Esophagus (tissue), 2 donors: ENCODE measurements at regions not wholly inside any gene's neighbourhood (a gene's known extent, or its start where the extent isn't known, plus 50 kb on each side); places are given as distances from the start of the nearest gene placed in this dataset.

Experiments used
- H3K27ac ChIP-seq, 2 donors: one replicate each; pipeline ENCODE4 v1.5.1; 2013; ENCODE audit warnings: low read depth in 2 of 2, mild to moderate bottlenecking in 2 of 2, inconsistent platforms in 1 of 2, low read length in 1 of 2, moderate library complexity in 1 of 2
- H3K27me3 ChIP-seq, 2 donors: one replicate each; pipeline ENCODE4 v1.6.1; 2013; ENCODE audit warnings: low read length in 2 of 2, control low read depth in 1 of 2, mild to moderate bottlenecking in 1 of 2; ENCODE audit not compliant: insufficient read depth in 2 of 2, control insufficient read depth in 1 of 2
- H3K36me3 ChIP-seq, 2 donors: one replicate each; pipeline ENCODE4 v1.6.1; 2013; ENCODE audit warnings: low read length in 1 of 2; ENCODE audit not compliant: control insufficient read depth in 2 of 2, insufficient read depth in 2 of 2
- H3K4me1 ChIP-seq, 2 donors: one replicate each; pipeline ENCODE4 v1.6.1; 2013; ENCODE audit warnings: low read length in 1 of 2; ENCODE audit not compliant: control insufficient read depth in 2 of 2, insufficient read depth in 2 of 2
- H3K4me3 ChIP-seq, 2 donors: one replicate each; pipeline ENCODE4 v1.5.1; 2013; ENCODE audit warnings: low read length in 2 of 2, mild to moderate bottlenecking in 2 of 2, low read depth in 1 of 2, moderate library complexity in 1 of 2
- H3K9me3 ChIP-seq, 2 donors: one replicate each; pipeline ENCODE4 v1.6.1; 2013; ENCODE audit warnings: mild to moderate bottlenecking in 2 of 2, low read depth in 1 of 2, low read length in 1 of 2, moderate library complexity in 1 of 2; ENCODE audit not compliant: control insufficient read depth in 2 of 2, insufficient read depth in 1 of 2
- WGBS, 2 donors: extraction: QIAGEN DNeasy Blood & Tissue Kit; methylation state at CpG; one replicate each; pipeline ENCODE4 v1.1.7; 2013; 5-methylcytosine and 5-hydroxymethylcytosine counted together
- donor health status: healthy with polysubstance abuse.
- donor health status: Bipolar disorder and iron deficiency.

GRCh38 chr5:61981886-61982285 is 324.1 kb upstream of the KIF2A start:
- 74 to 77% methylated on average over 6 of the region's 6 CpGs for WGBS, 2 donors
- H3K9me3 ChIP-seq, result no peaks in the 10 kb centered on the region
- no peaks in the 10 kb centered on the region for H3K4me1 ChIP-seq
- H3K27me3 ChIP-seq, result no peaks in the 10 kb centered on the region
- H3K4me3 ChIP-seq, result no peak overlapping the region
- no peaks in the 10 kb centered on the region for H3K36me3 ChIP-seq
- H3K27ac ChIP-seq, result no peak overlapping the region

DNA sequence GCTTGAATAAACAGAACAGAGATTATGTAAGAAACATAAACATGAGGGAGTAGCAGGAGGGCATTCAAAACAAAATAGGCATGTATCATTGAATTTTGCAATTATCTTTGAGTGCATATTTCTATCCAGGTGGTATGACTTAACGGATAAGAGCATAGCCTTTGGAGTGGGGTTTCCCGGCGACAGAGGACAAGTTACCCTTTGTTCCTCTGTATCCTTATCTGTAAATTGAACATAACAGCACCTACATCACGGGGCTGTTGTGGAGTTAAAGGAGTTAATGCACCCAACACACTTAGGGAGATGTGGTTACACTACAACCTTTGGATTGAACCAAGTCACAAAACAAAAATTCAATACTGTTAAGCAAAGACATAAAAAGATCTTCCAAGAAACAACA is 314.6 kb upstream of the KIF2A start:
- Histone ChIP-seq H3K27me3 (no peaks in the 10 kb centered on the region), H3K4me3 (no peak overlapping the region), H3K36me3 (no peaks in the 10 kb centered on the region), H3K27ac (no peak overlapping the region), H3K9me3 (no peaks in the 10 kb centered on the region), H3K4me1 (no peaks in the 10 kb centered on the region)
- 73 to 74% methylated on average over 4 of the region's 4 CpGs for WGBS, 2 donors

GRCh38 chr5:61991866-61992265 is 314.1 kb upstream of the KIF2A start:
- H3K9me3 ChIP-seq, result no peaks in the 10 kb centered on the region
- no peak overlapping the region for H3K4me3 ChIP-seq
- no peaks in the 10 kb centered on the region for H3K36me3 ChIP-seq
- H3K27me3 ChIP-seq, result no peaks in the 10 kb centered on the region
- H3K27ac ChIP-seq, result no peak overlapping the region
- no peaks in the 10 kb centered on the region for H3K4me1 ChIP-seq
- WGBS, 2 donors, result 50 to 53% methylated on average over 2 of the region's 2 CpGs

GRCh38 chr5:61993295-61993927 is 312.6 kb upstream of the KIF2A start:
- WGBS, 2 donors, result 85 to 86% methylated on average over 7 of the region's 7 CpGs
- H3K9me3 ChIP-seq, result no peaks in the 10 kb centered on the region
- no peaks in the 10 kb centered on the region for H3K27me3 ChIP-seq
- no peaks in the 10 kb centered on the region for H3K36me3 ChIP-seq
- H3K27ac ChIP-seq, result no peak overlapping the region
- no peaks in the 10 kb centered on the region for H3K4me1 ChIP-seq
- H3K4me3 ChIP-seq, result no peak overlapping the region

GRCh38 chr5:61994171-61994570 is 311.8 kb upstream of the KIF2A start:
- H3K4me3 ChIP-seq, result no peak overlapping the region
- H3K27ac ChIP-seq, result no peak overlapping the region
- no peaks in the 10 kb centered on the region for H3K36me3 ChIP-seq
- WGBS, 2 donors, result 76 to 84% methylated on average over 1 of the region's 1 CpG
- no peaks in the 10 kb centered on the region for H3K27me3 ChIP-seq
- no peaks in the 10 kb centered on the region for H3K4me1 ChIP-seq
- no peaks in the 10 kb centered on the region for H3K9me3 ChIP-seq

- WGBS, 2 donors, result 86 to 95% methylated on average over 2 of the region's 2 CpGs
- H3K4me1 ChIP-seq, result no peaks in the 10 kb centered on the region
- no peak overlapping the region for H3K4me3 ChIP-seq
Measured at GRCh38 chr5:61995486-61995885, 310.5 kb upstream of the KIF2A start.

DNA sequence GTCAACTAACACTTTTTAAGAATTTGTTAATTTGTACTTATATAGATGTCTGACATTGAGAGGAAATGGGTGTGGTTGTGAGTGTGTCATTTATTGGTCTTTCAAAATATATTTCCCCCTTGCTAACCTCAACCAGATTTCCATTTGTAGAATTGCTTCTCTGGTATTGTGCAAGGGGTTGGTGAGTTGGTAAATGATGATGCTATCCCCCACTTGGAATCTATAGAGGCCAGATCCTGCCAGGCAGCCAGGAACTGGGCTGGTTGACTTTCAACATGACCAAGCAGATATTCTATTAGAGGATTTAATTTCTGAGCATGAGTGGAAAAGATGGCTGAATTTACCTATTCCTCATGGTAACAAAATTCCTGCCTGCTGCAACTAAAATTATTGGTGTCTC is 306.6 kb upstream of the KIF2A start:
- Histone ChIP-seq H3K36me3 (no peaks in the 10 kb centered on the region), H3K27me3 (no peaks in the 10 kb centered on the region), H3K4me1 (no peaks in the 10 kb centered on the region), H3K27ac (no peak overlapping the region), H3K9me3 (no peaks in the 10 kb centered on the region), H3K4me3 (no peak overlapping the region)

More at GRCh38 chr5:61995486-61995885, 310.5 kb upstream of the KIF2A start:
- no peak overlapping the region for H3K27ac ChIP-seq
- no peaks in the 10 kb centered on the region for H3K9me3 ChIP-seq
- no peaks in the 10 kb centered on the region for H3K27me3 ChIP-seq
- no peaks in the 10 kb centered on the region for H3K36me3 ChIP-seq

DNA sequence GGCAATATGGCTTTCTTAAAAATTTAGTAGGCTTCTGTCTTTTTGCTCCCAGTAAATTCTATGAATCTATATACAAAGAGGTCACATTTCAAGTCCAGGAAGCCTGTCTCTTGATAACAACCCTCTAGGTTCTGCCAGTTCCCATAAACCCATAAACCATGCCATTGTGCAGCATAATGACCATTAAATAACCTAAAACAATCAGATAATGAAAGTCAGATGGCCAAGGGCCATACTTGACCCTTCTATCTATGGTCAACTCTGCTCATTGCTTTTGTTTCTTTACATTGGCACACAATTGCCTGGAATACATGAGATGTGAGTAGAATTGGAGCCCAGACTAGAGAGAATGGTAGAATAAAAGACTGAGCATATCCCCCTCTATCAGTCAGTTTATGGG is 305.4 kb upstream of the KIF2A start:
- no peak overlapping the region for H3K4me3 ChIP-seq
- no peaks in the 10 kb centered on the region for H3K36me3 ChIP-seq
- no peaks in the 10 kb centered on the region for H3K4me1 ChIP-seq
- H3K9me3 ChIP-seq, result no peaks in the 10 kb centered on the region
- H3K27ac ChIP-seq, result no peak overlapping the region
- H3K27me3 ChIP-seq, result no peaks in the 10 kb centered on the region

DNA sequence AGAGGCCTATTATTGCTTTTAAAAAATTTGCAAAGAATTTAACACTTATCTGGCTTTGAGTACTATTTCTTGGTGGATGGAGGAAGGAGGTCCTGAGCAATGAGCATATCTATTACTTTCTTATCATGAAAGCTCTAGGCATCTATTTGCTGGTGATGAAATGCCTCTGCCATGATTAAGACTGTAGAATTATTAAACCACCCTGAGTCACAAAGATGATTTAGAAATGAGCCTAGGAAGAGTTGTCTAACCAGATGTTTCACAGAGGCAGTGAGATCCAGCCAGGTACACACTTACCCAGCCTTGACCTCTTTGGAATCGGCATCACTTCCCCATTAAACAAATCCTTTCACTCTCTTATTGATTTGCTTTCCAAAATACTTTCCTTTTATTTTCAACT is 304.4 kb upstream of the KIF2A start:
- WGBS, 2 donors, result 65 to 66% methylated on average over 1 of the region's 1 CpG
- no peak overlapping the region for H3K27ac ChIP-seq

DNA sequence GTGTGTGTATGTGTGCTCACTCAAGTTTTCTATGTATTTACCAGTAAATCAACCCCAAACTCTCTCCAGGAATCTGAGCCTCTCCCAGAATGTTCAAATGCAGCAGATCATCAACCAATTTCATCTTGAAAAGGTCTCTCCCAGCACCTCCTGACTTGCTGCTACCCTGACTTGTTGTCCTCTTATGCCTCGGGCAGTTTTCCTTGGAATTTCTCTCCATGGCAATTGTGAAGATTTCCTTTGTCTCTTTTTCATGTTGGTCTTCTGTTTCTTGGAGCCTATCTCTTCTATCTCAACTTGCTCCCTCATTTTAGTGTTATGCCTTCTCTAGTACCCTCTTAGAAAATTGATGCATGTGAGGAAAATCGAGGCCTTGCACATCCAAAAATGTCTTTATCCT is 303.6 kb upstream of the KIF2A start:
- Histone ChIP-seq H3K4me3 (no peak overlapping the region), H3K4me1 (no peaks in the 10 kb centered on the region)
- WGBS, 2 donors, result 67 to 69% methylated on average over 2 of the region's 2 CpGs

More for the DNA sequence above, 304.4 kb upstream of the KIF2A start:
- Histone ChIP-seq H3K4me1 (no peaks in the 10 kb centered on the region), H3K4me3 (no peak overlapping the region), H3K27me3 (no peaks in the 10 kb centered on the region), H3K36me3 (no peaks in the 10 kb centered on the region), H3K9me3 (no peaks in the 10 kb centered on the region)

More for the DNA sequence above, 303.6 kb upstream of the KIF2A start:
- H3K27me3 ChIP-seq, result no peaks in the 10 kb centered on the region
- H3K9me3 ChIP-seq, result no peaks in the 10 kb centered on the region
- no peaks in the 10 kb centered on the region for H3K36me3 ChIP-seq
- H3K27ac ChIP-seq, result no peak overlapping the region
